ENCODE measurements at regions not wholly inside any gene's neighbourhood (a gene's known extent, or its start where the extent isn't known, plus 50 kb on each side); places are given as distances from the start of the nearest gene placed in this dataset.

- TF ChIP-seq CTCF (IDR thresholded peaks at IDR 0.05) (no peak), USF1 (IDR thresholded peaks at IDR 0.05; ENCODE audit: borderline replicate concordance, low read depth) (no peak), RFX5 (IDR thresholded peaks at IDR 0.05; ENCODE audit: low read length) (no peak), ELF1 (IDR thresholded peaks at IDR 0.05) (no peak)
Measured at GRCh38 chr2:65728477-65729180, 296.2 kb upstream of the SPRED2 start.
